ENCODE measurements at regions not wholly inside any gene's neighbourhood (a gene's known extent, or its start where the extent isn't known, plus 50 kb on each side); places are given as distances from the start of the nearest gene placed in this dataset.

GRCh38 chr6:40899684-40900155, 139.3 kb downstream of the UNC5CL start:
- H3K4me1 ChIP-seq: peaks cover 44% of the 10 kb centered on the region
- H3K27me3 ChIP-seq: no peaks in the 10 kb centered on the region
- intact Hi-C loops (cut with DNase I; ENCODE audit: low total_unique reads): loop anchor here (10.0 kb wide), 1 partner anchor 135 kb away; the partner anchor contains the start of gene UNC5CL
- DNase-seq: no peak
- no peaks in the 10 kb centered on the region for H3K36me3 ChIP-seq (ENCODE audit: low read depth, missing control alignments)
- no peak for TF ChIP-seq CTCF (IDR thresholded peaks at IDR 0.05)
- H3K9me3 ChIP-seq: no peaks in the 10 kb centered on the region
- 80 to 81% methylated on average over 7 of the region's 7 CpGs for WGBS, 2 donors
- H3K27ac ChIP-seq: no peak overlapping the region
- no peak overlapping the region for H3K4me3 ChIP-seq

- Histone ChIP-seq H3K4me3 (no peak overlapping the region), H3K27ac (no peak overlapping the region), H3K27me3 (no peaks in the 10 kb centered on the region), H3K36me3 (ENCODE audit: low read depth, missing control alignments) (no peaks in the 10 kb centered on the region), H3K4me1 (peaks cover 46% of the 10 kb centered on the region), H3K9me3 (no peaks in the 10 kb centered on the region)
- intact Hi-C loops (cut with DNase I; ENCODE audit: low total_unique reads): loop anchor here (10.0 kb wide), 1 partner anchor 137 kb away; the partner anchor contains the start of gene UNC5CL
- WGBS, 2 donors: 90 to 94% methylated on average over 1 of the region's 1 CpG
- no peak for DNase-seq
- no peak for TF ChIP-seq POLR2A (IDR thresholded peaks at IDR 0.05)
- no peak for TF ChIP-seq CTCF (IDR thresholded peaks at IDR 0.05)
Observed at GRCh38 chr6:40898073-40898472, 140.9 kb downstream of the UNC5CL start.

- no peaks in the 10 kb centered on the region for H3K9me3 ChIP-seq
- no peak overlapping the region for H3K27ac ChIP-seq
- H3K4me3 ChIP-seq: no peak overlapping the region
- 94 to 95% methylated on average over 10 of the region's 10 CpGs for WGBS, 2 donors
- peaks cover 46% of the 10 kb centered on the region for H3K4me1 ChIP-seq
- H3K27me3 ChIP-seq: no peaks in the 10 kb centered on the region
- TF ChIP-seq CTCF (IDR thresholded peaks at IDR 0.05) (no peak), POLR2A (IDR thresholded peaks at IDR 0.05) (no peak)
- no peaks in the 10 kb centered on the region for H3K36me3 ChIP-seq (ENCODE audit: low read depth, missing control alignments)
- intact Hi-C loops (cut with DNase I; ENCODE audit: low total_unique reads): loop anchor here (10.0 kb wide), 1 partner anchor 137 kb away; the partner anchor contains the start of gene UNC5CL
- DNase-seq: no peak
Observed at GRCh38 chr6:40897390-40898003, 141.5 kb downstream of the UNC5CL start.

GRCh38 chr6:40896696-40897095, 142.3 kb downstream of the UNC5CL start:
- no peak overlapping the region for H3K27ac ChIP-seq
- intact Hi-C loops (cut with DNase I; ENCODE audit: low total_unique reads): loop anchor here (10.0 kb wide), 1 partner anchor 138 kb away; the partner anchor contains the start of gene UNC5CL
- no peak for DNase-seq
- WGBS, 2 donors: 34 to 52% methylated on average over 3 of the region's 3 CpGs
- H3K4me1 ChIP-seq: peaks cover 46% of the 10 kb centered on the region
- TF ChIP-seq CTCF (IDR thresholded peaks at IDR 0.05): no peak
- H3K4me3 ChIP-seq: no peak overlapping the region
- no peaks in the 10 kb centered on the region for H3K36me3 ChIP-seq (ENCODE audit: low read depth, missing control alignments)
- H3K27me3 ChIP-seq: no peaks in the 10 kb centered on the region
- no peaks in the 10 kb centered on the region for H3K9me3 ChIP-seq

Data from testis (tissue), 2 donors.